ENCODE measurements at regions not wholly inside any gene's neighbourhood (a gene's known extent, or its start where the extent isn't known, plus 50 kb on each side); places are given as distances from the start of the nearest gene placed in this dataset.
A peak's percentile ranks its signal among the peaks of the same experiment; 100 is the strongest.

DNA sequence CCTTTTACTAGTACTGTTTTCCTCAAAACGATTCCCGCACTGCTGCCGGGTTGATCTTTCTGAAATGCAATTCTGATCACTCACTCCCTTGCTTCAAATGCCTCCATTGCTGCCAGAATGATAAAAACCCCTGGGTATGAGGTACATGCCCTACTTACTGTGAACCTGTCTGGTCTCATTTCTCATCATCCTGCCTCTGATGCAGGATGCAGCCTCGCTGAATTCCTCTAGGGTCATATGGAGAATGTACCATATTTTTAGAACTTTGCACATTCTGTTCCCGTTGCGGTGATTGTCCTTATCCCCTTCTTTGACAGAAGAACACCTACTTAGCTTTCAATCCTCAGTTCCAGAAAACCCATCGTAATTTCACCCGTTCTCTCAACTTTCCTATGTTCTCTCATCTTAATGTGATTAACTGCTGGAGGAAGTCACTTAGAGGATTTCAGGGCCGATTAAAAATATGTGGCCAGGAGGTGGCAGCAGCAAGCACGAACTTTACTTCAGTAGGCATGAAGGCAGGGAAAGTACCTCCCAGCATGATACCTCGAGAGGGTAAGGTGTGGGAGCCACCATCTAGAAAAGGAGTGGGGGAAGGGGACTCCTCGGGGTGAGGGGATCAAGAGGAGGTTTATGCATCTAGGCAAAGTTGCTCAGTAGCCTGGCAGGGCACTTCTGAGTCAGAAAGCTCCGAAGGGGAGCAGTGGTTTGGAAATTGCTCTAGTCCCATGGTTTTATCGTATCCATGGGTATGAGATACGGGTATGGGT, 361.5 kb upstream of the ZP4 start:
- intact Hi-C loops (cut with micrococcal nuclease), result no loop called here
- peaks cover 0 to 3% (median 0%) of the 10 kb centered on the region in 7 donors for H3K4me1 Mint-ChIP-seq
- peak; percentile 36 for ATAC-seq
- H3K36me3 Mint-ChIP-seq, result no peaks in the 10 kb centered on the region
- ChIA-PET POLR2A (no interaction called here), CTCF (no interaction called here)
- DNase-seq, result peak in 1 of 9 donors; percentile 3
- no peak overlapping the region for H3K4me3 ChIP-seq (ENCODE audit: low read length)
- H3K27ac ChIP-seq (ENCODE audit: low read depth, low read length), result no peak overlapping the region
- H3K4me3 Mint-ChIP-seq, result no peak overlapping the region
- H3K9me3 Mint-ChIP-seq, result peaks cover 0 to 1% (median 0%) of the 10 kb centered on the region in 11 donors
- H3K27me3 ChIP-seq (ENCODE audit: control insufficient read depth in 2 of 2, insufficient read depth in 2 of 2, low read length in 2 of 2), result no peaks in the 10 kb centered on the region
- H3K36me3 ChIP-seq (ENCODE audit: control insufficient read depth in 2 of 3, insufficient read depth in 3 of 3, low read length in 3 of 3), result no peaks in the 10 kb centered on the region
- H3K27ac Mint-ChIP-seq, result no peak overlapping the region
- H3K27me3 Mint-ChIP-seq, result no peaks in the 10 kb centered on the region
- H3K4me1 ChIP-seq (ENCODE audit: control insufficient read depth in 2 of 2, insufficient read depth in 2 of 2, low read length in 2 of 2), result no peaks in the 10 kb centered on the region
- H3K9me3 ChIP-seq (ENCODE audit: control insufficient read depth in 2 of 3, low read length in 3 of 3), result no peaks in the 10 kb centered on the region

DNA sequence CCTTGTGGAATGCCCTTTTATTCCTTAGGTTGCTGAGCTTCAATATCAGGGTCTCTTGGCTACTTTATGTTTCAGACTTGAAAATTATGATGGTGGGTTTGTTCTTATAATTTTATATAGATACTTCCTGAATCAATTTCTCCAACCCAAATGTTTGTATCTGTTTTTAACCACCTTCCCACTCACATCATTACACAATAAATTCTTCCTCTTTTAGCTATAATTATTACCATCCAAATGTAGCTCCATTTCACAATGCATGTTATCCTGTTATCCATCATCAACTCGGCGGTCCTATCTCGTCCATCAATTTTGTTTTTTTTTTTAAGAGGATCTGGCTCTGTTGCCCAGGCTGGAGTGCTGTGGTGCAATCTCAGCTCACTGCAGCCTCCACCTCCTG, 357.6 kb upstream of the ZP4 start:
- Mint-ChIP-seq H3K9me3 (peaks cover 0 to 1% (median 0%) of the 10 kb centered on the region in 11 donors), H3K27me3 (no peaks in the 10 kb centered on the region), H3K27ac (no peak overlapping the region), H3K4me3 (no peak overlapping the region), H3K4me1 (peaks cover 0 to 3% (median 0%) of the 10 kb centered on the region in 7 donors), H3K36me3 (no peaks in the 10 kb centered on the region)
- Histone ChIP-seq H3K9me3 (ENCODE audit: control insufficient read depth in 2 of 3, low read length in 3 of 3) (no peaks in the 10 kb centered on the region), H3K4me3 (ENCODE audit: low read length) (no peak overlapping the region), H3K27ac (ENCODE audit: low read depth, low read length) (no peak overlapping the region), H3K4me1 (ENCODE audit: control insufficient read depth in 2 of 2, insufficient read depth in 2 of 2, low read length in 2 of 2) (no peaks in the 10 kb centered on the region), H3K27me3 (ENCODE audit: control insufficient read depth in 2 of 2, insufficient read depth in 2 of 2, low read length in 2 of 2) (no peaks in the 10 kb centered on the region), H3K36me3 (ENCODE audit: control insufficient read depth in 2 of 3, insufficient read depth in 3 of 3, low read length in 3 of 3) (no peaks in the 10 kb centered on the region)
- intact Hi-C loops (cut with micrococcal nuclease), result no loop called here
- DNase-seq (no peak), ATAC-seq (no peak)
- POLR2A ChIA-PET, result no interaction called here
- CTCF ChIA-PET, result no interaction called here

DNA sequence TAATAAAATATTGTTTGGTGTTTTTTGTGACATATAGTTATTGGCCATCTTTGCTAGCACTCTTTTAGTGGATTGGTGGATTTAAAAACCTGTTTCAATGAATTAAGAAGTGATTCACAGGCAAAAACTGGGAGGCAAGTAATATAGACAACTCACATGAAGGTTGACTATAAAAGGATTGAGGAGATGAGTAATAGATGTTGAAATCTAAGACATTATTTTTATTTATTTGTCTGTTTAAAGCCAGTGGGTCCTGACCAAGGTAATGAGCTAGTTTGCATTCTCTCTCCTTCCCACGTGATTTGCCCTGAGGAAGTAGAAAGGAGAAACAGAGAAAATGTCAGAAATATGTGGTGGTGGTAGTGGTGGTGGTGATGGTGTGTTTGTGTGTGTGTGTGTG, 351.5 kb upstream of the ZP4 start:
- ATAC-seq, result no peak
- H3K27ac Mint-ChIP-seq, result no peak overlapping the region
- H3K4me3 Mint-ChIP-seq, result no peak overlapping the region

DNA sequence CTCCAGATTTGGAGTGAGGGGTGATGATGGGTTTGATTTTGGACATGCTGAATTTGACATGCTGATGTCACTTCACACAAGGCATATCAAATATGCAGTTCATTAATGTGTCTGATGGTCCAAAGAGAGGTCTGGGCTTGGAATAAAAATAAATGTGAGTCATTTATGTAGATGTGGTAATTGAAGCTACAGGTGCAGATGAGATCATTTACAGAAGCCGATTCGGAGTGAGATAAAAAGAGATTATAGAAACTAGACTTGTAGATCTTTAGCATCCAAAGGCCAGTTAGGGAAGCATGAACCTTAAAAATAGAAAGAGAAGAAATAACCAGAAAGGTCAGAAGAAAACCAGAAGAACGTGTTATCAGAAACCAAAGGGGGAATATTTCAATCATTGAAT, 350.9 kb upstream of the ZP4 start:
- Histone ChIP-seq H3K36me3 (ENCODE audit: control insufficient read depth in 2 of 3, insufficient read depth in 3 of 3, low read length in 3 of 3) (no peaks in the 10 kb centered on the region), H3K27ac (ENCODE audit: low read depth, low read length) (no peak overlapping the region), H3K4me3 (ENCODE audit: low read length) (no peak overlapping the region), H3K4me1 (ENCODE audit: control insufficient read depth in 2 of 2, insufficient read depth in 2 of 2, low read length in 2 of 2) (no peaks in the 10 kb centered on the region), H3K9me3 (ENCODE audit: control insufficient read depth in 2 of 3, low read length in 3 of 3) (no peaks in the 10 kb centered on the region), H3K27me3 (ENCODE audit: control insufficient read depth in 2 of 2, insufficient read depth in 2 of 2, low read length in 2 of 2) (no peaks in the 10 kb centered on the region)
- H3K9me3 Mint-ChIP-seq, result peaks cover 0 to 7% (median 2%) of the 10 kb centered on the region in 11 donors
- ATAC-seq, result no peak
- H3K4me3 Mint-ChIP-seq, result no peak overlapping the region
- H3K36me3 Mint-ChIP-seq, result no peaks in the 10 kb centered on the region
- ChIA-PET CTCF (no interaction called here), POLR2A (no interaction called here)
- no peak for DNase-seq
- H3K27me3 Mint-ChIP-seq, result no peaks in the 10 kb centered on the region
- intact Hi-C loops (cut with micrococcal nuclease), result no loop called here
- no peaks in the 10 kb centered on the region for H3K4me1 Mint-ChIP-seq
- no peak overlapping the region for H3K27ac Mint-ChIP-seq

More for the DNA sequence above, 351.5 kb upstream of the ZP4 start:
- Histone ChIP-seq H3K27me3 (ENCODE audit: control insufficient read depth in 2 of 2, insufficient read depth in 2 of 2, low read length in 2 of 2) (no peaks in the 10 kb centered on the region), H3K4me3 (ENCODE audit: low read length) (no peak overlapping the region), H3K9me3 (ENCODE audit: control insufficient read depth in 2 of 3, low read length in 3 of 3) (no peaks in the 10 kb centered on the region), H3K27ac (ENCODE audit: low read depth, low read length) (no peak overlapping the region), H3K36me3 (ENCODE audit: control insufficient read depth in 2 of 3, insufficient read depth in 3 of 3, low read length in 3 of 3) (no peaks in the 10 kb centered on the region), H3K4me1 (ENCODE audit: control insufficient read depth in 2 of 2, insufficient read depth in 2 of 2, low read length in 2 of 2) (no peaks in the 10 kb centered on the region)
- intact Hi-C loops (cut with micrococcal nuclease), result no loop called here
- Mint-ChIP-seq H3K27me3 (no peaks in the 10 kb centered on the region), H3K9me3 (peaks cover 0 to 7% (median 2%) of the 10 kb centered on the region in 11 donors), H3K4me1 (no peaks in the 10 kb centered on the region), H3K36me3 (no peaks in the 10 kb centered on the region)
- DNase-seq, result no peak
- ChIA-PET CTCF (no interaction called here), POLR2A (no interaction called here)

DNA sequence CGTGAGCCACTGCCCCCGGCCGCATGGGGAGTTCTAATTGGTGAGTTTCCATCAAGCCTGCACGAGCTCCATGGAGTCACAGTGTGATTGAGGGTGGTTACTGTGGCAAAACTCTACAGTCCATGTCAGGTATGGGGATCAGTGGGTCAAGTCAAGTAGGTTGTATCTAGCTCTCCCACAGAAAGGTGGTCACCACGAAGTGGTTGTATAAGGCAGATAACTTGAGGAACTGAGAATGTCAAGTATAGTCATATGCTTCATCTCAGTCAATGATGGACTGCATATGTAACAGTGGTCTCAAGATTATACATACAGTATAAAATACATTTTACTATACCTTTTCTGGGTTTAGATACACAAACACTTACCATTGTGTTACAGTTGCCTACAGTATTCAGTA, 348.6 kb upstream of the ZP4 start:
- no peaks in the 10 kb centered on the region for H3K4me1 ChIP-seq (ENCODE audit: control insufficient read depth in 2 of 2, insufficient read depth in 2 of 2, low read length in 2 of 2)
- H3K27ac Mint-ChIP-seq, result no peak overlapping the region
- H3K36me3 ChIP-seq (ENCODE audit: control insufficient read depth in 2 of 3, insufficient read depth in 3 of 3, low read length in 3 of 3), result no peaks in the 10 kb centered on the region
- H3K27me3 ChIP-seq (ENCODE audit: control insufficient read depth in 2 of 2, insufficient read depth in 2 of 2, low read length in 2 of 2), result no peaks in the 10 kb centered on the region
- H3K27me3 Mint-ChIP-seq, result no peaks in the 10 kb centered on the region
- no peak overlapping the region for H3K27ac ChIP-seq (ENCODE audit: low read depth, low read length)
- H3K4me3 Mint-ChIP-seq, result no peak overlapping the region
- ChIA-PET POLR2A (no interaction called here), CTCF (interaction anchor here (0.6 kb wide), 1 partner anchor 98 kb away, joined by 3 read pairs; no protein-coding TSS in a partner anchor)
- H3K9me3 ChIP-seq (ENCODE audit: control insufficient read depth in 2 of 3, low read length in 3 of 3), result no peaks in the 10 kb centered on the region
- H3K4me1 Mint-ChIP-seq, result no peaks in the 10 kb centered on the region
- ATAC-seq (no peak), DNase-seq (no peak)
- H3K9me3 Mint-ChIP-seq, result peaks cover 0 to 7% (median 2%) of the 10 kb centered on the region in 11 donors
- H3K4me3 ChIP-seq (ENCODE audit: low read length), result no peak overlapping the region
- intact Hi-C loops (cut with micrococcal nuclease), result loop anchor here in 1 of 2 donors (5.0 kb wide), 1 partner anchor 1658 kb away; no protein-coding TSS in a partner anchor
- H3K36me3 Mint-ChIP-seq, result no peaks in the 10 kb centered on the region

DNA sequence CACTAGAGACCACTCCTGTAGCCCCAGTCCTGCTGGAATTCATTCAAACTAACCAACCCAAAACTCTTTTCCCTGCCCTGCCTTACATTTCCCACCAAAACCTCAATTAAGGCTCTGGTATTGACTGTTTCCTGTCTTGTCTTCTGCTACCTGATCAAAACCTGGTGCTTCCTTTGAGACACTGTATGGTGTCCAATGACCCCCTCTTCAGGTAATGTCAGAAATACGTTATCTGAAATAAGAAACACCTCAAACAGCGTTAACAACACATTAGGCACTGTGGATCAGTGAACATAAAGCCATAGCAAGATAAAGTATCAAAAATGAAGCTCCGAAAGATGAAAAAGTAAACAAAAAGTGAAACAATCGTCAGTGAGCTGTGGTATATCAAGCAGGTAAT, 343.2 kb upstream of the ZP4 start:
- Histone ChIP-seq H3K9me3 (ENCODE audit: control insufficient read depth in 2 of 3, low read length in 3 of 3) (no peaks in the 10 kb centered on the region), H3K4me1 (ENCODE audit: control insufficient read depth in 2 of 2, insufficient read depth in 2 of 2, low read length in 2 of 2) (no peaks in the 10 kb centered on the region), H3K27me3 (ENCODE audit: control insufficient read depth in 2 of 2, insufficient read depth in 2 of 2, low read length in 2 of 2) (no peaks in the 10 kb centered on the region), H3K36me3 (ENCODE audit: control insufficient read depth in 2 of 3, insufficient read depth in 3 of 3, low read length in 3 of 3) (no peaks in the 10 kb centered on the region), H3K4me3 (ENCODE audit: low read length) (no peak overlapping the region), H3K27ac (ENCODE audit: low read depth, low read length) (no peak overlapping the region)
- Mint-ChIP-seq H3K27me3 (peaks cover 0 to 4% (median 0%) of the 10 kb centered on the region in 5 donors), H3K4me3 (no peak overlapping the region), H3K9me3 (peaks cover 0 to 12% (median 3%) of the 10 kb centered on the region in 11 donors), H3K27ac (no peak overlapping the region), H3K36me3 (peaks cover 0 to 4% (median 0%) of the 10 kb centered on the region in 5 donors), H3K4me1 (no peaks in the 10 kb centered on the region)
- intact Hi-C loops (cut with micrococcal nuclease), result no loop called here
- POLR2A ChIA-PET, result no interaction called here
- ATAC-seq (no peak), DNase-seq (no peak)
- CTCF ChIA-PET, result no interaction called here

DNA sequence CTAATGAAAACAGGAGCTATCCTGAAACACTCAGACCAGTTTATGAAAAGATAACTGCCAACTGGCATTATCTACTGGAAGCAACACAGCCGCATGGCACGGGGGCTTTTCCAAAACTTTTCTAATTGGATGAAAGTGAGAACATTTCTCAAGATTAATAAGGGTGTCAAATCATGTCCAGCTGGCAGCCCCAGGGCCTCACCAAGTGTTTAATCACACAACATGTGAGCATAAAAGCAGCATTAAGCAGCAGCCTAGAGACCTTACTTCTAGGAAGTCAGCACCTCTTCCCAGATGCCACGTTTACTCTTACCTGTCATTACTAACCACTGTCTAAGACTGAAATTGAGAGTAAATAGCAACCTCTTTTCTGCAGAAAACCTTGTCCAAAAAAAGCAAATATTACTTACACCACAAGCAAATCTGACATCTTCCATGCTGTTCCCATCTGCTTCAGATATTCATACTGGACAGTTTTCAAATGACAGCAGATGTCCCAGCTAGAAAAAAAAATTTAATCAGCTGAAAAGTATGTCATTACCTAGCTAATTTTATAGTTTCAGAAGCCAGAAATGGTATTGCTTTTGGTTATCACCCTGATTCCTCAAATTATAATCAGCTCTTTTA, 341.5 kb upstream of the ZP4 start:
- H3K27ac Mint-ChIP-seq, result no peak overlapping the region
- peaks cover 0 to 4% (median 0%) of the 10 kb centered on the region in 5 donors for H3K36me3 Mint-ChIP-seq
- CTCF ChIA-PET, result no interaction called here
- intact Hi-C loops (cut with micrococcal nuclease), result no loop called here
- no peaks in the 10 kb centered on the region for H3K9me3 ChIP-seq (ENCODE audit: control insufficient read depth in 2 of 3, low read length in 3 of 3)
- H3K4me3 Mint-ChIP-seq, result no peak overlapping the region
- no peak for ATAC-seq
- DNase-seq, result no peak
- no peaks in the 10 kb centered on the region for H3K4me1 Mint-ChIP-seq
- H3K9me3 Mint-ChIP-seq, result peaks cover 0 to 8% (median 2%) of the 10 kb centered on the region in 11 donors
- H3K27ac ChIP-seq (ENCODE audit: low read depth, low read length), result no peak overlapping the region
- H3K4me3 ChIP-seq (ENCODE audit: low read length), result no peak overlapping the region
- H3K27me3 ChIP-seq (ENCODE audit: control insufficient read depth in 2 of 2, insufficient read depth in 2 of 2, low read length in 2 of 2), result no peaks in the 10 kb centered on the region
- H3K27me3 Mint-ChIP-seq, result peaks cover 0 to 4% (median 0%) of the 10 kb centered on the region in 5 donors
- H3K4me1 ChIP-seq (ENCODE audit: control insufficient read depth in 2 of 2, insufficient read depth in 2 of 2, low read length in 2 of 2), result no peaks in the 10 kb centered on the region
- H3K36me3 ChIP-seq (ENCODE audit: control insufficient read depth in 2 of 3, insufficient read depth in 3 of 3, low read length in 3 of 3), result no peaks in the 10 kb centered on the region
- POLR2A ChIA-PET, result no interaction called here
